ENCODE measurements at regions not wholly inside any gene's neighbourhood (a gene's known extent, or its start where the extent isn't known, plus 50 kb on each side); places are given as distances from the start of the nearest gene placed in this dataset.

- Mint-ChIP-seq H3K4me3 (no peak overlapping the region), H3K36me3 (no peaks in the 10 kb centered on the region), H3K4me1 (no peaks in the 10 kb centered on the region), H3K9me3 (peaks cover 0 to 6% (median 0%) of the 10 kb centered on the region in 7 donors), H3K27ac (no peak overlapping the region), H3K27me3 (no peaks in the 10 kb centered on the region)
- no peaks in the 10 kb centered on the region for H3K27me3 ChIP-seq (ENCODE audit: control insufficient read depth, insufficient read depth, low read length)
- H3K9me3 ChIP-seq (ENCODE audit: control insufficient read depth in 2 of 2, low read length in 2 of 2) = no peaks in the 10 kb centered on the region
- H3K4me1 ChIP-seq (ENCODE audit: control insufficient read depth, insufficient read depth, low read length, poor library complexity, severe bottlenecking) = no peaks in the 10 kb centered on the region
- DNase-seq = no peak
- no peaks in the 10 kb centered on the region for H3K36me3 ChIP-seq (ENCODE audit: control insufficient read depth, insufficient read depth, low read length)
- no peak for ATAC-seq (ENCODE audit: low read depth in 2 of 2)
- H3K27ac ChIP-seq (ENCODE audit: insufficient read depth, low read length, poor library complexity, severe bottlenecking) = no peak overlapping the region
- H3K4me3 ChIP-seq (ENCODE audit: low read depth, low read length) = no peak overlapping the region
Observed at GRCh38 chr10:124279298-124279697, 139.4 kb downstream of the OAT start.

GRCh38 chr10:124278356-124278755, 140.4 kb downstream of the OAT start:
- no peaks in the 10 kb centered on the region for H3K27me3 ChIP-seq (ENCODE audit: control insufficient read depth, insufficient read depth, low read length)
- H3K27me3 Mint-ChIP-seq = no peaks in the 10 kb centered on the region

GRCh38 chr10:124273141-124273540, 145.6 kb downstream of the OAT start:
- no peak for ATAC-seq (ENCODE audit: low read depth in 2 of 2)
- H3K27me3 Mint-ChIP-seq = no peaks in the 10 kb centered on the region
- H3K9me3 ChIP-seq (ENCODE audit: control insufficient read depth in 2 of 2, low read length in 2 of 2) = peaks cover 6 to 11% of the 10 kb centered on the region in 2 experiments
- H3K36me3 ChIP-seq (ENCODE audit: control insufficient read depth, insufficient read depth, low read length) = no peaks in the 10 kb centered on the region
- H3K27ac ChIP-seq (ENCODE audit: insufficient read depth, low read length, poor library complexity, severe bottlenecking) = no peak overlapping the region
- H3K9me3 Mint-ChIP-seq = peaks cover 0 to 28% (median 4%) of the 10 kb centered on the region in 7 donors
- no peak overlapping the region for H3K27ac Mint-ChIP-seq
- no peak for DNase-seq
- no peaks in the 10 kb centered on the region for H3K27me3 ChIP-seq (ENCODE audit: control insufficient read depth, insufficient read depth, low read length)
- H3K4me1 ChIP-seq (ENCODE audit: control insufficient read depth, insufficient read depth, low read length, poor library complexity, severe bottlenecking) = no peaks in the 10 kb centered on the region
- no peaks in the 10 kb centered on the region for H3K36me3 Mint-ChIP-seq
- H3K4me3 ChIP-seq (ENCODE audit: low read depth, low read length) = no peak overlapping the region
- H3K4me3 Mint-ChIP-seq = no peak overlapping the region
- H3K4me1 Mint-ChIP-seq = no peaks in the 10 kb centered on the region

More at GRCh38 chr10:124278356-124278755, 140.4 kb downstream of the OAT start:
- Mint-ChIP-seq H3K27ac (no peak overlapping the region), H3K36me3 (no peaks in the 10 kb centered on the region), H3K9me3 (peaks cover 0 to 9% (median 0%) of the 10 kb centered on the region in 7 donors), H3K4me3 (no peak overlapping the region), H3K4me1 (no peaks in the 10 kb centered on the region)
- Histone ChIP-seq H3K9me3 (ENCODE audit: control insufficient read depth in 2 of 2, low read length in 2 of 2) (peaks cover 0 to 2% of the 10 kb centered on the region in 2 experiments), H3K4me1 (ENCODE audit: control insufficient read depth, insufficient read depth, low read length, poor library complexity, severe bottlenecking) (no peaks in the 10 kb centered on the region), H3K27ac (ENCODE audit: insufficient read depth, low read length, poor library complexity, severe bottlenecking) (no peak overlapping the region), H3K36me3 (ENCODE audit: control insufficient read depth, insufficient read depth, low read length) (no peaks in the 10 kb centered on the region), H3K4me3 (ENCODE audit: low read depth, low read length) (no peak overlapping the region)
- no peak for ATAC-seq (ENCODE audit: low read depth in 2 of 2)
- no peak for DNase-seq

DNA sequence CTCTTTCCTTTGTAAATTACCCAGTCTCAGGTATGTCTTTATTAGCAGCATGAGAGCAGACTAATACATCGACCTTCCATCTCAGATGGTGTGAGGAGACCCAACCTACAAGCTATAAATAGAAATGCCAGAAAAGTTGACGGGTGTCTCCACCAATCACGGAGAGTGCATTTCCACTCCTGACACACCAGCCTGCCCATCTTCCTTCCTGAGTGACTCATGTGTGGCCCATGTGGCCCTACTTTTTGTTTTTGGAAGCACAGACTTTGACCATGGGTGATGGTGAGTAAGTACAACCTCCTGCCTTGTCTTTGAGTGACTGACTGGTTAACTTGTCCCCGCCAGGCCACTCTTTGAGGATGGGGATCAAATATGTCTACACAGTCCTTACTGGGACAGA, 147.0 kb downstream of the OAT start:
- H3K36me3 Mint-ChIP-seq = no peaks in the 10 kb centered on the region
- H3K27me3 Mint-ChIP-seq = peaks cover 5% of the 10 kb centered on the region
- ATAC-seq (ENCODE audit: low read depth in 2 of 2) (no peak), DNase-seq (no peak)
- H3K27ac Mint-ChIP-seq = no peak overlapping the region
- H3K36me3 ChIP-seq (ENCODE audit: control insufficient read depth, insufficient read depth, low read length) = no peaks in the 10 kb centered on the region
- no peak overlapping the region for H3K4me3 ChIP-seq (ENCODE audit: low read depth, low read length)
- no peak overlapping the region for H3K27ac ChIP-seq (ENCODE audit: insufficient read depth, low read length, poor library complexity, severe bottlenecking)
- H3K4me1 ChIP-seq (ENCODE audit: control insufficient read depth, insufficient read depth, low read length, poor library complexity, severe bottlenecking) = no peaks in the 10 kb centered on the region
- H3K27me3 ChIP-seq (ENCODE audit: control insufficient read depth, insufficient read depth, low read length) = no peaks in the 10 kb centered on the region
- H3K9me3 Mint-ChIP-seq = peaks cover 0 to 28% (median 4%) of the 10 kb centered on the region in 7 donors
- no peak overlapping the region for H3K4me3 Mint-ChIP-seq
- H3K4me1 Mint-ChIP-seq = no peaks in the 10 kb centered on the region
- H3K9me3 ChIP-seq (ENCODE audit: control insufficient read depth in 2 of 2, low read length in 2 of 2) = peaks cover 6 to 11% of the 10 kb centered on the region in 2 experiments

GRCh38 chr10:124270530-124271327, 148.0 kb downstream of the OAT start:
- Mint-ChIP-seq H3K4me1 (no peaks in the 10 kb centered on the region), H3K36me3 (no peaks in the 10 kb centered on the region), H3K27ac (peak overlapping the region in 1 of 3 donors; percentile 38), H3K27me3 (peaks cover 5% of the 10 kb centered on the region), H3K4me3 (no peak overlapping the region), H3K9me3 (peaks cover 0 to 28% (median 4%) of the 10 kb centered on the region in 7 donors)
- H3K9me3 ChIP-seq (ENCODE audit: control insufficient read depth in 2 of 2, low read length in 2 of 2) = peaks cover 6 to 11% of the 10 kb centered on the region in 2 experiments
- no peak overlapping the region for H3K4me3 ChIP-seq (ENCODE audit: low read depth, low read length)
- ATAC-seq (ENCODE audit: low read depth in 2 of 2) (no peak), DNase-seq (no peak)
- H3K36me3 ChIP-seq (ENCODE audit: control insufficient read depth, insufficient read depth, low read length) = no peaks in the 10 kb centered on the region
- H3K27ac ChIP-seq (ENCODE audit: insufficient read depth, low read length, poor library complexity, severe bottlenecking) = no peak overlapping the region
- H3K27me3 ChIP-seq (ENCODE audit: control insufficient read depth, insufficient read depth, low read length) = no peaks in the 10 kb centered on the region
- no peaks in the 10 kb centered on the region for H3K4me1 ChIP-seq (ENCODE audit: control insufficient read depth, insufficient read depth, low read length, poor library complexity, severe bottlenecking)

DNA sequence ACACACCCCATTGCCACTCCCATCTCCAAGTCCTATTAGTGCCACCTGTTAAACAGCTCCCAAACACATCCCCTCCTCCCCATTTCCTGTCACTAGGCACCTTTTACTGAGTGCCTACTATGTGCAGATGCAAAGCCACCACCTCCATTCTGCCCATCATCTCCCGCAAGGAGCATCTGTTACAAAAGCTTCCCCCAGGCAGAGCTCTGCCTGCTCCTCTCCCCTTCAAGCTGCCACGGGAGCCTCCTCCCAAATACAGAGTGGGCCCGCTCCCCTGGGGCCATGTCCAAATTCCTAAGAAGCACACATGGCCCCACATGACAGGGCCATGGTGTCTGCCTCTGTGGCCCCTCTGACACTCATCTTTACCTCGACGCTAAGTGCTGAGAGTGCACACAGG, 149.7 kb downstream of the OAT start:
- H3K4me1 Mint-ChIP-seq = no peaks in the 10 kb centered on the region

DNA sequence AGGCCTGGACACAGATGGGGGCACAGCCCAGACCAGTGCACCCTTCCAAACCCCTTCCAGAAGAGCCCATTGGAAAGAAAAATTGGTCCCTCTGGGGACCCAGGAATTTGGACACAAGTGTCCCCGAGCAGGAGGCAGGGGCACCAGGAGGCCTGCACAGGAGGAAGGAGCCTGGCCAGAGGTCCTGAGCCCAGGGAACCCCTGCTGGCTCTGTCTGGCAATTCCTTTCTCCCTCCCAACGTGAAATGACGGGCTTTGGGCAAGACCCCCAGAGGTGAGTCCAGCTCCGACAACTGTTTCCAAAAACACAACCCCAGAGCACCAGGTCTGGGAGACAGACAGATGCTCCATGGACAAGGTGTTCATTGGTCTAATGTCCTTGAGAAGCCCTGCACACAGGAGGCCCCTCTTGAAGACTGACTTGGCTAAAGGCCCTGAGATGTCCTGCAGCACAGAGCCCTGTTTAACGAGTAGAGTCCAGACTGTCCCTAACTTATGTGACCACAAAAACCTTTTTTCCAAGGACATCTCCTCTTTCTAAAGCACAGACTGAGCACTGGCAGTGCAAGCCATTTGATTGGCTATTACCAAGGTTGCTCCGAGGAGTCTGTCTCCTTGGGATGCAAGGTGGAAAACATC, 150.7 kb downstream of the OAT start:
- ATAC-seq (ENCODE audit: low read depth in 2 of 2) = no peak
- Histone ChIP-seq H3K36me3 (ENCODE audit: control insufficient read depth, insufficient read depth, low read length) (no peaks in the 10 kb centered on the region), H3K27me3 (ENCODE audit: control insufficient read depth, insufficient read depth, low read length) (no peaks in the 10 kb centered on the region), H3K9me3 (ENCODE audit: control insufficient read depth in 2 of 2, low read length in 2 of 2) (peaks cover 6% of the 10 kb centered on the region in 2 experiments), H3K4me3 (ENCODE audit: low read depth, low read length) (no peak overlapping the region), H3K4me1 (ENCODE audit: control insufficient read depth, insufficient read depth, low read length, poor library complexity, severe bottlenecking) (no peaks in the 10 kb centered on the region), H3K27ac (ENCODE audit: insufficient read depth, low read length, poor library complexity, severe bottlenecking) (no peak overlapping the region)
- DNase-seq = no peak
- peaks cover 5% of the 10 kb centered on the region for H3K27me3 Mint-ChIP-seq
- no peak overlapping the region for H3K4me3 Mint-ChIP-seq
- H3K36me3 Mint-ChIP-seq = no peaks in the 10 kb centered on the region
- peaks cover 0 to 15% (median 3%) of the 10 kb centered on the region in 7 donors for H3K9me3 Mint-ChIP-seq
- H3K27ac Mint-ChIP-seq = no peak overlapping the region
- H3K4me1 Mint-ChIP-seq = no peaks in the 10 kb centered on the region

More for the DNA sequence above, 149.7 kb downstream of the OAT start:
- H3K36me3 Mint-ChIP-seq = no peaks in the 10 kb centered on the region
- Histone ChIP-seq H3K27ac (ENCODE audit: insufficient read depth, low read length, poor library complexity, severe bottlenecking) (no peak overlapping the region), H3K4me3 (ENCODE audit: low read depth, low read length) (no peak overlapping the region), H3K27me3 (ENCODE audit: control insufficient read depth, insufficient read depth, low read length) (no peaks in the 10 kb centered on the region), H3K4me1 (ENCODE audit: control insufficient read depth, insufficient read depth, low read length, poor library complexity, severe bottlenecking) (no peaks in the 10 kb centered on the region), H3K9me3 (ENCODE audit: control insufficient read depth in 2 of 2, low read length in 2 of 2) (peaks cover 6 to 11% of the 10 kb centered on the region in 2 experiments), H3K36me3 (ENCODE audit: control insufficient read depth, insufficient read depth, low read length) (no peaks in the 10 kb centered on the region)
- ATAC-seq (ENCODE audit: low read depth in 2 of 2) (no peak), DNase-seq (no peak)
- H3K27ac Mint-ChIP-seq = no peak overlapping the region
- H3K9me3 Mint-ChIP-seq = peaks cover 0 to 19% (median 4%) of the 10 kb centered on the region in 7 donors
- H3K4me3 Mint-ChIP-seq = no peak overlapping the region
- H3K27me3 Mint-ChIP-seq = peaks cover 5% of the 10 kb centered on the region

Data from CD4-positive, CD25-positive, alpha-beta regulatory T cell (primary cell).